Ishikawa (cell line): ENCODE measurements at regions not wholly inside any gene's neighbourhood (a gene's known extent, or its start where the extent isn't known, plus 50 kb on each side); places are given as distances from the start of the nearest gene placed in this dataset.

Experiments used
- CEBPB ChIP-seq: IDR thresholded peaks from 2 replicates; pipeline ENCODE4 v1.6.1; 2012
- EGR1 ChIP-seq: IDR thresholded peaks from 2 replicates; pipeline ENCODE4 v1.6.1; 2012
- EP300 ChIP-seq: IDR thresholded peaks from 2 replicates; pipeline ENCODE4 v1.6.1; 2012; ENCODE audit warnings: borderline replicate concordance
- FOXM1 ChIP-seq: IDR thresholded peaks from 2 replicates; pipeline ENCODE4 v1.6.1; 2012; ENCODE audit warnings: low read depth, borderline replicate concordance
- MAX ChIP-seq: IDR thresholded peaks from 2 replicates; pipeline ENCODE4 v1.6.1; 2012
- NFIC ChIP-seq: IDR thresholded peaks from 2 replicates; pipeline ENCODE4 v1.6.1; 2012
- RAD21 ChIP-seq: IDR thresholded peaks from 2 replicates; pipeline ENCODE4 v1.6.1; 2012; ENCODE audit warnings: low read depth
- REST ChIP-seq: IDR thresholded peaks from 2 replicates; pipeline ENCODE4 v1.6.1; 2012; ENCODE audit warnings: low read depth, mild to moderate bottlenecking
- TAF1 ChIP-seq: IDR thresholded peaks from 2 replicates; pipeline ENCODE4 v1.6.1; 2012; ENCODE audit warnings: low read depth, mild to moderate bottlenecking
- TCF12 ChIP-seq: IDR thresholded peaks from 2 replicates; pipeline ENCODE4 v1.6.1; 2012; ENCODE audit warnings: low read depth
- TEAD4 ChIP-seq: IDR thresholded peaks from 2 replicates; pipeline ENCODE4 v1.6.1; 2012
- YY1 ChIP-seq: IDR thresholded peaks from 2 replicates; pipeline ENCODE4 v1.6.1; 2012; ENCODE audit warnings: low read depth
- ZBTB7A ChIP-seq: IDR thresholded peaks from 2 replicates; pipeline ENCODE4 v1.6.1; 2012; ENCODE audit warnings: low read depth

- no peak for TF ChIP-seq MAX
- no peak for TF ChIP-seq TCF12
- TF ChIP-seq REST: no peak
- TF ChIP-seq EGR1: no peak
- no peak for TF ChIP-seq RAD21
- TF ChIP-seq TAF1: no peak
- TF ChIP-seq TEAD4: no peak
- no peak for TF ChIP-seq YY1
- no peak for TF ChIP-seq CEBPB
- no peak for TF ChIP-seq EP300
- no peak for TF ChIP-seq FOXM1
- no peak for TF ChIP-seq NFIC
- TF ChIP-seq ZBTB7A: no peak
These were observed 261.5 kb downstream of the FIGN start for GRCh38 chr2:163474319-163474744.
